NB4 (cell line): ENCODE measurements at regions not wholly inside any gene's neighbourhood (a gene's known extent, or its start where the extent isn't known, plus 50 kb on each side); places are given as distances from the start of the nearest gene placed in this dataset.

ENCODE experiments used
- POLR2A ChIP-seq: IDR thresholded peaks from 2 replicates; pipeline ENCODE4 v1.6.1; 2011; ENCODE audit warnings: mild to moderate bottlenecking; ENCODE audit not compliant: insufficient read length; ENCODE audit errors: extremely low read depth
- TF ChIP-seq, protein P1 (sequence below): IDR thresholded peaks from one replicate; pipeline ENCODE4 v1.5.1; 2012; ENCODE audit warnings: low read depth, low read length

DNA sequence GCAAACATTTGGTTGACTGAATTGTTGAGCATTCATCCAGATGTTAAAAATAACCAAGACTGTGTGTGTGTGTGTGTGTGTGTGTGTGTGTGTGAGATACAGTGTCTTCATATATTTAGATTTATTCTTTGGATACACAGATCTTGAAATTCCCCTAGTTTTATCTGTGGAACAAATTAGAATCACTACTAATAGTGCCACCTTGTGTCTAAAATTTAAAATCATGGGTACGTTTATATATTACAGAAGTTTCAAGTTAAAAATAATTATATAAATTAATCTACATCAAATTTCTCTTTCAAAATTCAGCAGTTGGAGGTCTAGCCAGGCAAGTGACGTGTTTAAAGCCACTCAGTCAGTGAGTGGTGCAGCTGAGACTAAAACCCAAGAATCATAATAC is 1566.2 kb upstream of the TENM4 start:
- TF ChIP-seq, protein P1, sequence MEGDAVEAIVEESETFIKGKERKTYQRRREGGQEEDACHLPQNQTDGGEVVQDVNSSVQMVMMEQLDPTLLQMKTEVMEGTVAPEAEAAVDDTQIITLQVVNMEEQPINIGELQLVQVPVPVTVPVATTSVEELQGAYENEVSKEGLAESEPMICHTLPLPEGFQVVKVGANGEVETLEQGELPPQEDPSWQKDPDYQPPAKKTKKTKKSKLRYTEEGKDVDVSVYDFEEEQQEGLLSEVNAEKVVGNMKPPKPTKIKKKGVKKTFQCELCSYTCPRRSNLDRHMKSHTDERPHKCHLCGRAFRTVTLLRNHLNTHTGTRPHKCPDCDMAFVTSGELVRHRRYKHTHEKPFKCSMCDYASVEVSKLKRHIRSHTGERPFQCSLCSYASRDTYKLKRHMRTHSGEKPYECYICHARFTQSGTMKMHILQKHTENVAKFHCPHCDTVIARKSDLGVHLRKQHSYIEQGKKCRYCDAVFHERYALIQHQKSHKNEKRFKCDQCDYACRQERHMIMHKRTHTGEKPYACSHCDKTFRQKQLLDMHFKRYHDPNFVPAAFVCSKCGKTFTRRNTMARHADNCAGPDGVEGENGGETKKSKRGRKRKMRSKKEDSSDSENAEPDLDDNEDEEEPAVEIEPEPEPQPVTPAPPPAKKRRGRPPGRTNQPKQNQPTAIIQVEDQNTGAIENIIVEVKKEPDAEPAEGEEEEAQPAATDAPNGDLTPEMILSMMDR: no peak
- no peak for TF ChIP-seq POLR2A
